HEK293 (cell line): ENCODE measurements at regions not wholly inside any gene's neighbourhood (a gene's known extent, or its start where the extent isn't known, plus 50 kb on each side); places are given as distances from the start of the nearest gene placed in this dataset.

Experiments
- CTCF ChIA-PET: fragments of 350-600 bp; formaldehyde crosslinking; extraction: SDS; loops from one replicate; lab custom pipeline; 2021; ENCODE audit warnings: antibody characterized with exemption; lab: Yijun Ruan, JAX
- POLR2A ChIA-PET: fragments of 300-600 bp; formaldehyde crosslinking; extraction: SDS; loops from one replicate; lab custom pipeline; 2020; ENCODE audit warnings: antibody characterized with exemption, inconsistent platforms; lab: Yijun Ruan, JAX
- H3K27ac ChIP-seq: fragments of 200-500 bp; sonication (Bioruptor generic); 2 replicates; pipeline ENCODE4 v1.5.1; 2014; ENCODE audit warnings: low read depth, low read length, control low read depth, inconsistent platforms; ENCODE audit errors: extremely low read depth
- H3K36me3 ChIP-seq, 2 experiments: fragments of 200-500 bp in 1 of 2; sonication (Bioruptor generic) in 1 of 2; 1 replicate in 1 of 2; 2 replicates in 1 of 2; pipeline ENCODE4 v1.5.1; 2014 to 2017; ENCODE audit warnings: inconsistent platforms in 2 of 2, low read length in 2 of 2; ENCODE audit not compliant: control insufficient read depth in 2 of 2, insufficient read depth in 1 of 2
- H3K4me1 ChIP-seq: fragments of 200-500 bp; sonication (Bioruptor generic); 2 replicates; pipeline ENCODE4 v1.5.1; 2014; ENCODE audit warnings: mild to moderate bottlenecking, low read length, inconsistent platforms; ENCODE audit not compliant: control insufficient read depth, insufficient read depth
- H3K4me3 ChIP-seq: 2 replicates; pipeline ENCODE4 v1.5.1; 2011; ENCODE audit warnings: low read depth, mild to moderate bottlenecking, control low read depth, low read length, moderate library complexity
- H3K9me3 ChIP-seq: fragments of 200-500 bp; sonication (Bioruptor generic); 2 replicates; pipeline ENCODE4 v1.5.1; 2014; ENCODE audit warnings: low read depth, low read length, inconsistent platforms; ENCODE audit not compliant: control insufficient read depth, insufficient read depth
- KLF16 ChIP-seq: fragments of 450-650 bp; formaldehyde crosslinking; IDR thresholded peaks from 2 replicates; pipeline ENCODE4 v1.5.1; 2017; ENCODE audit warnings: missing biosample characterization, missing genetic modification characterization
- TSHZ1 ChIP-seq: fragments of 450-650 bp; formaldehyde crosslinking; IDR thresholded peaks from 2 replicates; pipeline ENCODE4 v1.5.1; 2016; ENCODE audit warnings: missing biosample characterization, missing genetic modification characterization, borderline replicate concordance
- ZBTB7A ChIP-seq: fragments of 450-650 bp; formaldehyde crosslinking; IDR thresholded peaks from 2 replicates; pipeline ENCODE4 v1.5.1; 2016; ENCODE audit warnings: low read depth, missing biosample characterization, missing genetic modification characterization
- ZFP3 ChIP-seq: fragments of 450-650 bp; formaldehyde crosslinking; IDR thresholded peaks from 2 replicates; pipeline ENCODE4 v1.5.1; 2016; ENCODE audit warnings: low read depth, missing biosample characterization, missing genetic modification characterization
- ZFP69B ChIP-seq: fragments of 450-650 bp; formaldehyde crosslinking; IDR thresholded peaks from 2 replicates; pipeline ENCODE4 v1.5.1; 2016; ENCODE audit warnings: missing biosample characterization, missing genetic modification characterization
- ZNF148 ChIP-seq: fragments of 450-650 bp; formaldehyde crosslinking; IDR thresholded peaks from 2 replicates; pipeline ENCODE4 v1.5.0; 2017; ENCODE audit warnings: missing biosample characterization, missing genetic modification characterization, borderline replicate concordance
- ZNF175 ChIP-seq: fragments of 450-650 bp; formaldehyde crosslinking; IDR thresholded peaks from 2 replicates; pipeline ENCODE4 v1.5.1; 2016; ENCODE audit warnings: missing biosample characterization, missing genetic modification characterization
- ZNF184 ChIP-seq: fragments of 450-650 bp; IDR thresholded peaks from 2 replicates; pipeline ENCODE4 v1.5.1; 2018; ENCODE audit warnings: missing biosample characterization, mild to moderate bottlenecking, missing genetic modification characterization
- ZNF2 ChIP-seq: fragments of 450-650 bp; formaldehyde crosslinking; IDR thresholded peaks from 2 replicates; pipeline ENCODE4 v1.5.1; 2016; ENCODE audit warnings: missing biosample characterization, missing genetic modification characterization
- ZNF239 ChIP-seq: fragments of 450-650 bp; formaldehyde crosslinking; IDR thresholded peaks from 2 replicates; pipeline ENCODE4 v1.5.1; 2016; ENCODE audit warnings: missing biosample characterization, missing genetic modification characterization
- ZNF24 ChIP-seq: fragments of 450-650 bp; formaldehyde crosslinking; IDR thresholded peaks from 2 replicates; pipeline ENCODE4 v1.5.1; 2016; ENCODE audit warnings: missing biosample characterization, missing genetic modification characterization
- ZNF26 ChIP-seq: fragments of 450-650 bp; formaldehyde crosslinking; IDR thresholded peaks from 2 replicates; pipeline ENCODE4 v1.5.1; 2016; ENCODE audit warnings: missing biosample characterization, missing genetic modification characterization
- ZNF354C ChIP-seq: fragments of 450-650 bp; formaldehyde crosslinking; IDR thresholded peaks from 2 replicates; pipeline ENCODE4 v1.5.1; 2016; ENCODE audit warnings: missing biosample characterization, missing genetic modification characterization, low read depth, borderline replicate concordance
- ZNF423 ChIP-seq: fragments of 450-650 bp; formaldehyde crosslinking; IDR thresholded peaks from 2 replicates; pipeline ENCODE4 v1.5.1; 2016; ENCODE audit warnings: missing biosample characterization, missing genetic modification characterization
- ZNF513 ChIP-seq: fragments of 450-650 bp; IDR thresholded peaks from 2 replicates; pipeline ENCODE4 v1.5.1; 2018; ENCODE audit warnings: missing biosample characterization, missing genetic modification characterization
- ZNF548 ChIP-seq: fragments of 450-650 bp; formaldehyde crosslinking; IDR thresholded peaks from 2 replicates; pipeline ENCODE4 v1.5.1; 2016; ENCODE audit warnings: missing biosample characterization, missing genetic modification characterization
- ZNF549 ChIP-seq: fragments of 450-650 bp; IDR thresholded peaks from 2 replicates; pipeline ENCODE4 v1.5.1; 2018; ENCODE audit warnings: missing biosample characterization, missing genetic modification characterization, mild to moderate bottlenecking, inconsistent platforms, moderate library complexity
- ZNF561 ChIP-seq: fragments of 450-650 bp; IDR thresholded peaks from 2 replicates; pipeline ENCODE4 v1.5.1; 2018; ENCODE audit warnings: missing biosample characterization, missing genetic modification characterization, borderline replicate concordance
- ZNF701 ChIP-seq: fragments of 450-650 bp; formaldehyde crosslinking; IDR thresholded peaks from 2 replicates; pipeline ENCODE4 v1.5.1; 2016; ENCODE audit warnings: missing biosample characterization, missing genetic modification characterization
- ZNF76 ChIP-seq: fragments of 450-650 bp; formaldehyde crosslinking; IDR thresholded peaks from 2 replicates; pipeline ENCODE4; 2016; ENCODE audit warnings: low read depth, missing biosample characterization, missing genetic modification characterization, borderline replicate concordance
- ZNF777 ChIP-seq: fragments of 450-650 bp; formaldehyde crosslinking; IDR thresholded peaks from 2 replicates; pipeline ENCODE4 v1.5.1; 2017; ENCODE audit warnings: missing biosample characterization, missing genetic modification characterization, borderline replicate concordance
- ZNF830 ChIP-seq: fragments of 450-650 bp; IDR thresholded peaks from 2 replicates; pipeline ENCODE4 v1.5.0; 2018; ENCODE audit warnings: missing biosample characterization, missing genetic modification characterization, low read depth, mild to moderate bottlenecking, moderate library complexity
- ZSCAN18 ChIP-seq: fragments of 450-650 bp; formaldehyde crosslinking; IDR thresholded peaks from 2 replicates; pipeline ENCODE4 v1.5.1; 2016; ENCODE audit warnings: missing biosample characterization, missing genetic modification characterization
- TF ChIP-seq, protein P1 (sequence below): fragments of 450-650 bp; formaldehyde crosslinking; IDR thresholded peaks from 2 replicates; pipeline ENCODE4 v1.5.1; 2016; ENCODE audit warnings: missing biosample characterization, missing genetic modification characterization

DNA sequence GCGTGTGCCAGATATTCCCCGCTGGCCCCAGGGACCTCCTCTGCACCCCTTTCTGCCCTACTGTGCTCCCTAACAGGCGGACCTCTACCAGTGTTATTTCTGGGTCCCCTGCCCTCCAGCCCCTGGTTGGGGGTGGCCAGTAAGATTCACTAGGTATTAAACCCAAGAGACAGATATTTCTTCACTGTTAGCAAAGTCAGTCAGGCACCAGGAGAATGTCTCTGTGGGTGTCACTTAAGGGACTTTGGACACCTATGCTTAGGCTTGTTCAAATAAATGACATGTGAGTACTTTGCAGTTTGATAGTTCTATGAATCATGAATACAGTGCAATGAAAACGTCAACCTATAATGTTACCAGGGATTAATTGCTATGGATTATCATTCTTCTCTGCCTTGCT is 234.3 kb upstream of the IGFBP3 start:
- H3K36me3 ChIP-seq = no peaks in the 10 kb centered on the region
- ChIA-PET POLR2A (no interaction called here), CTCF (interaction anchor here (0.6 kb wide), 1 partner anchor 410 kb away, joined by 3 read pairs; no protein-coding TSS in a partner anchor)
- TF ChIP-seq ZNF548 (tag by site-specific recombination) (no peak), ZNF549 (tag by site-specific recombination) (no peak), ZNF24 (no peak), ZNF2 (tag by site-specific recombination) (no peak), ZNF561 (tag by site-specific recombination) (no peak), ZNF354C (tag by site-specific recombination) (no peak), TSHZ1 (no peak), KLF16 (no peak), ZNF423 (no peak), ZFP3 (no peak), ZNF513 (tag by site-specific recombination) (no peak), ZNF701 (tag by site-specific recombination) (no peak), ZFP69B (tag by site-specific recombination) (no peak), ZNF76 (no peak), ZNF148 (no peak)
- no peak overlapping the region for H3K27ac ChIP-seq
- peaks cover 4% of the 10 kb centered on the region for H3K4me1 ChIP-seq
- no peak overlapping the region for H3K4me3 ChIP-seq
- H3K9me3 ChIP-seq = no peaks in the 10 kb centered on the region

DNA sequence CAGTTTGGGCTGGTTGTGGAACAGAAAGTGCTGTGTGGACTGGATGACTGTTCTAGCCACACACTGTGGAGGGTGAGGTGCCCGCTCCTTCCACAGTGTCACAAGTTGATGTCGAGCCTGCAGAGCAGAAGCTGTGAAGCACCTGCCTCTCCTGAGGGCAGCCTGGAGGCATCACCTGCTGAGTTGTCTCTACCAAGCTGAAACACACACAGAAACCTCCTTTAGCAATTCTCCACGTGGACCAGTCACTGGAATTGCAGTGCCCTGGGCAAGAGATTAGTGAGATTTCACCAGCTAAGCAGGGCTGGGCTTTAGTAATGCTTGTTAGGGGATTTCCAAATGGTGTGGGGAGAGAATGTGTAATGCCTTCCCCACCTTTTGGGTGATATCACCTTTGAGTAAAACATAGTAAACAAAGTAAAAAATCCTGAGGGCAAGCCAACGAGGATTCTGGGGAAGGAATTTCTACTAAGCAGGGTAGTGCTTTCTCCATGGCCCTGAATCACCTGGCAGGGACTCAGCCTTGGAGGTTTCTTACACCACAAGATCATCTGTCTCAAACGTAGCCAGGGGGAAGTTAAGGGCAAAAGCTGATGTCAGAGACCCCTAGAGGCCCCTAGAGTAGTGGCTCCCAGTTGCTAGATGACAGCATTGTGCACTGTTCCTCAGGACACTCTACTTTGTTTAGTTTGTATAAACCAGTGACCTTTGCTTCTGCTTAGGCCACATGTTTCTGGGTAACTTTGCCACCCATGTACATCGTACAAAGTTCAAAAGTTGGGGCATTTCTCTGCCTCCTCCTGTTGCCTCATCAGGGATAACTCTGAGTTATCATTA is 233.1 kb upstream of the IGFBP3 start:
- Histone ChIP-seq H3K9me3 (no peaks in the 10 kb centered on the region), H3K4me3 (no peak overlapping the region), H3K4me1 (peaks cover 4% of the 10 kb centered on the region), H3K27ac (no peak overlapping the region), H3K36me3 (no peaks in the 10 kb centered on the region)
- POLR2A ChIA-PET = no interaction called here
- CTCF ChIA-PET = interaction anchor here (1.2 kb wide), 1 partner anchor 230 kb away, joined by 3 read pairs; no protein-coding TSS in a partner anchor
- no peak for TF ChIP-seq ZNF175 (tag by site-specific recombination)
- no peak for TF ChIP-seq ZNF239 (tag by site-specific recombination)
- TF ChIP-seq ZNF184 (tag by site-specific recombination) = no peak
- TF ChIP-seq, protein P1, sequence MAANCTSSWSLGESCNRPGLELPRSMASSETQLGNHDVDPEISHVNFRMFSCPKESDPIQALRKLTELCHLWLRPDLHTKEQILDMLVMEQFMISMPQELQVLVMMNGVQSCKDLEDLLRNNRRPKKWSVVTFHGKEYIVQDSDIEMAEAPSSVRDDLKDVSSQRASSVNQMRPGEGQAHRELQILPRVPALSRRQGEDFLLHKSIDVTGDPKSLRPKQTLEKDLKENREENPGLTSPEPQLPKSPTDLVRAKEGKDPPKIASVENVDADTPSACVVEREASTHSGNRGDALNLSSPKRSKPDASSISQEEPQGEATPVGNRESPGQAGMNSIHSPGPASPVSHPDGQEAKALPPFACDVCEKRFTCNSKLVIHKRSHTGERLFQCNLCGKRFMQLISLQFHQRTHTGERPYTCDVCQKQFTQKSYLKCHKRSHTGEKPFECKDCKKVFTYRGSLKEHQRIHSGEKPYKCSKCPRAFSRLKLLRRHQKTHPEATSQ (tag by site-specific recombination) = no peak
- no peak for TF ChIP-seq ZNF26 (tag by site-specific recombination)
- TF ChIP-seq ZBTB7A (tag by site-specific recombination) = no peak
- TF ChIP-seq ZNF830 = no peak
- no peak for TF ChIP-seq ZSCAN18
- no peak for TF ChIP-seq ZNF777 (tag by site-specific recombination)
